H9 (cell line): ENCODE measurements at regions not wholly inside any gene's neighbourhood (a gene's known extent, or its start where the extent isn't known, plus 50 kb on each side); places are given as distances from the start of the nearest gene placed in this dataset.

Experiments used
- DNase-seq: peaks from one replicate; pipeline ENCODE4 v3.0.0-alpha.2; 2017
- H2AFZ ChIP-seq: one replicate; pipeline ENCODE4 v1.6.1; 2013; ENCODE audit warnings: mild to moderate bottlenecking, low read length, control low read depth, moderate library complexity
- H2AK5ac ChIP-seq: 2 replicates; pipeline ENCODE4 v1.6.1; 2013; ENCODE audit warnings: low read length, control low read depth, mixed read lengths; ENCODE audit not compliant: insufficient read length
- H2BK120ac ChIP-seq: one replicate; pipeline ENCODE4 v1.6.1; 2013; ENCODE audit warnings: low read depth, mild to moderate bottlenecking, low read length, control low read depth, inconsistent platforms; ENCODE audit not compliant: poor library complexity, severe bottlenecking
- H2BK12ac ChIP-seq: 2 replicates; pipeline ENCODE4 v1.6.1; 2013; ENCODE audit warnings: low read length, control low read depth, mixed read lengths, low read depth; ENCODE audit not compliant: insufficient read length
- H2BK15ac ChIP-seq: 2 replicates; pipeline ENCODE4 v1.6.1; 2013; ENCODE audit warnings: low read depth, low read length, control low read depth
- H2BK20ac ChIP-seq: one replicate; pipeline ENCODE4 v1.6.1; 2013; ENCODE audit warnings: low read depth, mild to moderate bottlenecking, low read length, control low read depth, inconsistent platforms; ENCODE audit not compliant: poor library complexity, severe bottlenecking
- H2BK5ac ChIP-seq: 2 replicates; pipeline ENCODE4 v1.6.1; 2013; ENCODE audit warnings: low read length, control low read depth, mixed read lengths; ENCODE audit not compliant: insufficient read length
- H3K14ac ChIP-seq: 2 replicates; pipeline ENCODE4 v1.6.1; 2013; ENCODE audit warnings: low read length, control low read depth; ENCODE audit not compliant: insufficient read depth
- H3K18ac ChIP-seq: 2 replicates; pipeline ENCODE4 v1.6.1; 2013; ENCODE audit warnings: low read depth, mild to moderate bottlenecking, mixed read lengths, low read length, control low read depth; ENCODE audit not compliant: insufficient read length
- H3K23ac ChIP-seq: 2 replicates; pipeline ENCODE4 v1.6.1; 2013; ENCODE audit warnings: low read length, control low read depth, mixed read lengths, low read depth; ENCODE audit not compliant: insufficient read length
- H3K23me2 ChIP-seq: 2 replicates; pipeline ENCODE4 v1.6.1; 2013; ENCODE audit warnings: low read depth, mild to moderate bottlenecking, mixed read lengths, low read length, control low read depth; ENCODE audit not compliant: insufficient read length, poor library complexity, severe bottlenecking
- H3K27ac ChIP-seq: 2 replicates; pipeline ENCODE4 v1.5.1; 2013; ENCODE audit warnings: low read length, control low read depth, mixed read lengths, low read depth; ENCODE audit not compliant: insufficient read length
- H3K27me3 ChIP-seq: 2 replicates; pipeline ENCODE4 v1.6.1; 2013; ENCODE audit warnings: low read length, control low read depth, inconsistent platforms; ENCODE audit not compliant: insufficient read depth
- H3K4ac ChIP-seq: 2 replicates; pipeline ENCODE4 v1.6.1; 2013; ENCODE audit warnings: low read depth, mild to moderate bottlenecking, control low read depth, inconsistent platforms, low read length, moderate library complexity
- H3K4me1 ChIP-seq: 2 replicates; pipeline ENCODE4 v1.6.1; 2013; ENCODE audit warnings: low read length, control low read depth, inconsistent platforms; ENCODE audit not compliant: insufficient read depth
- H3K4me2 ChIP-seq: 2 replicates; pipeline ENCODE4 v1.6.1; 2013; ENCODE audit warnings: low read length, control low read depth, mixed read lengths; ENCODE audit not compliant: insufficient read length, insufficient read depth
- H3K56ac ChIP-seq: 2 replicates; pipeline ENCODE4 v1.6.1; 2013; ENCODE audit warnings: low read depth, mild to moderate bottlenecking, mixed read lengths, low read length, control low read depth; ENCODE audit not compliant: insufficient read length
- H3K79me1 ChIP-seq: 2 replicates; pipeline ENCODE4 v1.6.1; 2013; ENCODE audit warnings: low read depth, mild to moderate bottlenecking, moderate library complexity, low read length, control low read depth, inconsistent platforms; ENCODE audit not compliant: insufficient read depth, poor library complexity, severe bottlenecking
- H3K79me2 ChIP-seq: 2 replicates; pipeline ENCODE4 v1.6.1; 2013; ENCODE audit warnings: low read length, control low read depth, inconsistent platforms; ENCODE audit not compliant: insufficient read depth
- H3K9ac ChIP-seq: 2 replicates; pipeline ENCODE4 v1.6.1; 2013; ENCODE audit warnings: low read length, control low read depth, mixed read lengths; ENCODE audit not compliant: insufficient read length; ENCODE audit errors: extremely low read depth
- H3K9me3 ChIP-seq: one replicate; pipeline ENCODE4 v1.6.1; 2013; ENCODE audit warnings: low read depth, low read length, inconsistent platforms; ENCODE audit not compliant: control insufficient read depth
- H3T11ph ChIP-seq: one replicate; pipeline ENCODE4 v1.6.1; 2013; ENCODE audit warnings: mild to moderate bottlenecking, low read length, control low read depth, inconsistent platforms
- H4K20me1 ChIP-seq: one replicate; pipeline ENCODE4 v1.6.1; 2013; ENCODE audit not compliant: control insufficient read depth, insufficient read length, insufficient read depth
- H4K5ac ChIP-seq: 2 replicates; pipeline ENCODE4 v1.6.1; 2013; ENCODE audit warnings: low read depth, mild to moderate bottlenecking, mixed read lengths, low read length, control low read depth; ENCODE audit not compliant: insufficient read length
- H4K8ac ChIP-seq: replicated peaks from 2 replicates; pipeline ENCODE4 v1.6.1; 2013; ENCODE audit warnings: low read length, control low read depth, mixed read lengths, low read depth; ENCODE audit not compliant: insufficient read length
- H4K91ac ChIP-seq: 2 replicates; pipeline ENCODE4 v1.6.1; 2013; ENCODE audit warnings: low read depth, mild to moderate bottlenecking, moderate library complexity, mixed read lengths, low read length, control low read depth; ENCODE audit not compliant: insufficient read length
- H3K27ac Mint-ChIP-seq, 3 experiments: 2 replicates in 2 of 3; 3 replicates in 1 of 3; pipeline ENCODE4 v1.8.0; 2020 to 2021; ENCODE audit warnings: mixed read lengths in 3 of 3, mild to moderate bottlenecking in 1 of 3, moderate library complexity in 1 of 3
- H3K27me3 Mint-ChIP-seq: 2 replicates; pipeline ENCODE4 v1.8.0; 2021; ENCODE audit warnings: low read depth, mild to moderate bottlenecking, moderate library complexity, mixed read lengths
- H3K36me3 Mint-ChIP-seq, 3 experiments: 2 replicates in 2 of 3; 3 replicates in 1 of 3; pipeline ENCODE4 v1.8.0; 2020 to 2021; ENCODE audit warnings: low read depth in 3 of 3, mixed read lengths in 3 of 3; ENCODE audit not compliant: insufficient read depth in 1 of 3
- H3K4me1 Mint-ChIP-seq, 2 experiments: 2 replicates each; pipeline ENCODE4 v1.8.0; 2020; ENCODE audit warnings: mixed read lengths in 2 of 2
- H3K4me3 Mint-ChIP-seq, 2 experiments: 2 replicates in 1 of 2; 3 replicates in 1 of 2; pipeline ENCODE4 v1.8.0; 2020 to 2021; ENCODE audit warnings: mild to moderate bottlenecking in 2 of 2, mixed read lengths in 2 of 2, moderate library complexity in 1 of 2
- H3K9me3 Mint-ChIP-seq, 2 experiments: 2 replicates in 1 of 2; 3 replicates in 1 of 2; pipeline ENCODE4 v1.8.0; 2020; ENCODE audit warnings: mild to moderate bottlenecking in 2 of 2, mixed read lengths in 2 of 2, moderate library complexity in 1 of 2
- CTCF ChIP-seq: fragments of 200-600 bp; sonication (generic); conservative IDR thresholded peaks from 3 replicates; pipeline ENCODE4 v1.8.0; 2021; ENCODE audit warnings: antibody characterized with exemption, mild to moderate bottlenecking
- WGBS: extraction: QIAGEN DNeasy Blood & Tissue Kit; methylation state at CpG from one replicate; pipeline ENCODE4 v1.1.7; 2013; ENCODE audit warnings: missing lambda C conversion rate, low lambda C conversion rate, mixed read lengths; ENCODE audit not compliant: insufficient read length; ENCODE audit errors: extremely low coverage; 5-methylcytosine and 5-hydroxymethylcytosine counted together

GRCh38 chr16:60818465-60818864, 1217.8 kb downstream of the CDH8 start:
- no peaks in the 10 kb centered on the region for H3K9me3 Mint-ChIP-seq

More at GRCh38 chr16:60818465-60818864, 1217.8 kb downstream of the CDH8 start:
- Histone ChIP-seq H2BK12ac (no peak overlapping the region), H2BK120ac (no peak overlapping the region), H3K79me2 (no peaks in the 10 kb centered on the region), H3K27me3 (no peaks in the 10 kb centered on the region), H3K4me1 (no peaks in the 10 kb centered on the region), H3K9ac (no peak overlapping the region), H4K20me1 (no peaks in the 10 kb centered on the region), H4K5ac (no peak overlapping the region), H3T11ph (no peak overlapping the region), H3K56ac (no peak overlapping the region), H2BK5ac (no peak overlapping the region), H2BK20ac (no peak overlapping the region), H2AFZ (no peak overlapping the region), H4K91ac (no peak overlapping the region), H3K23ac (no peak overlapping the region), H3K4me2 (no peak overlapping the region), H4K8ac (no peak overlapping the region), H3K9me3 (no peaks in the 10 kb centered on the region), H2AK5ac (no peak overlapping the region), H3K27ac (no peak overlapping the region), H3K23me2 (no peaks in the 10 kb centered on the region), H3K18ac (no peak overlapping the region), H2BK15ac (no peak overlapping the region), H3K4ac (no peak overlapping the region), H3K14ac (no peak overlapping the region), H3K79me1 (no peaks in the 10 kb centered on the region)
- no peak for TF ChIP-seq CTCF
- DNase-seq: no peak
- H3K4me3 Mint-ChIP-seq: no peak overlapping the region
- no peak overlapping the region for H3K27ac Mint-ChIP-seq
- no peaks in the 10 kb centered on the region for H3K4me1 Mint-ChIP-seq
- H3K27me3 Mint-ChIP-seq: no peaks in the 10 kb centered on the region
- WGBS: no CpG with 5 or more reads among the region's 1 CpG
- no peaks in the 10 kb centered on the region for H3K36me3 Mint-ChIP-seq
